ENCODE measurements at regions not wholly inside any gene's neighbourhood (a gene's known extent, or its start where the extent isn't known, plus 50 kb on each side); places are given as distances from the start of the nearest gene placed in this dataset.

DNA sequence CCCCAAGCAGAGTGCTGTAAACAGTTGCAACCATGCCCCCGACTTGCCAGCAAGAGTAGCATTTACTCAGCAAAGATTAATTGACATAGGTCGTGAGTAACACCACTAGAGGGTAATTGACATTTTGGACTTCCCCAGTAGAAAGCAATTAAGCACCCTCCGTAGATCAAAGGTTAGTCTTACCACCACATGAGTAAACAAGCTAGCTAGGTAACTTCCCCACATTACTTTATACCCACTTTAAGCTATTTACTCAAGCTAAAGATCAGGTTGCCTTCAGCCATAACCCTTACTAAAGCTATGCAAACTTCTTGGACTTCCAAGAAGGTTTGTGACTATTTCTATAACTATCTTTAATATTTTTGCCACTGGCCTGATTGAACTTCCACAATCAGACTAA lies 1072.7 kb downstream of the OTOL1 start:
- WGBS (ENCODE audit: insufficient coverage, low coverage, missing lambda C conversion rate) = 2% methylated on average over 3 of the region's 3 CpGs
- in situ Hi-C loops (cut with MboI) = no loop called here
- H3K9me3 ChIP-seq (replicated peaks; ENCODE audit: control insufficient read depth, insufficient read depth, low read depth, low read length) = no peaks in the 10 kb centered on the region; the same call in 1 of the 2 replicates

More for the DNA sequence above, 1072.7 kb downstream of the OTOL1 start:
- Histone ChIP-seq H3K79me2 (ENCODE audit: control insufficient read depth, insufficient read depth, low read length) (no peaks in the 10 kb centered on the region), H3K27ac (ENCODE audit: extremely low read depth, low read depth, low read length) (no peak overlapping the region), H3K4me1 (replicated peaks in 1 of 2; ENCODE audit: control insufficient read depth in 2 of 2, insufficient read depth in 2 of 2, low read length in 2 of 2) (no peaks in the 10 kb centered on the region), H4K20me1 (replicated peaks; ENCODE audit: control insufficient read depth, insufficient read depth, low read length) (no peaks in the 10 kb centered on the region), H3K4me3 (no peak overlapping the region), H2AFZ (ENCODE audit: low read depth, low read length) (no peak overlapping the region), H3K9ac (ENCODE audit: insufficient read depth in 1 of 2, low read depth in 2 of 2, low read length in 2 of 2) (no peak overlapping the region), H3K27me3 (ENCODE audit: control insufficient read depth in 2 of 2, insufficient read depth in 2 of 2, low read length in 2 of 2) (no peaks in the 10 kb centered on the region), H3K4me2 (ENCODE audit: insufficient read depth, low read length) (no peak overlapping the region), H3K36me3 (ENCODE audit: control insufficient read depth, insufficient read depth, low read length) (no peaks in the 10 kb centered on the region), H3K9me1 (ENCODE audit: control insufficient read depth, insufficient read depth, low read length) (no peaks in the 10 kb centered on the region)
- intact Hi-C loops (cut with micrococcal nuclease) = no loop called here
- FAIRE-seq (no peak), DNase-seq (ENCODE audit: extremely low read depth in 1 of 4, low spot score in 3 of 4) (no peak), ATAC-seq (no peak)
- ChIA-PET POLR2A (no interaction called here), CTCF (ENCODE audit: low intra/inter-chr PET ratio) (no interaction called here)
- TF ChIP-seq TRIM24 (IDR thresholded peaks at IDR 0.05) (no peak), GATA2 (CRISPR knock-in tag; IDR thresholded peaks at IDR 0.05) (no peak), GTF3C2 (IDR thresholded peaks at IDR 0.05; ENCODE audit: borderline replicate concordance, extremely low read depth, insufficient read length) (no peak), MYBL2 (IDR thresholded peaks at IDR 0.05; ENCODE audit: low read depth) (no peak), MYBL2 (CRISPR knock-in tag; IDR thresholded peaks at IDR 0.05; ENCODE audit: borderline replicate concordance) (no peak), EZH2 (IDR thresholded peaks at IDR 0.05; ENCODE audit: borderline replicate concordance, low read depth, low read length) (no peak), RBM17 (IDR thresholded peaks at IDR 0.05; ENCODE audit: borderline replicate concordance, low read depth, low read length) (no peak), SRSF3 (IDR thresholded peaks at IDR 0.05; ENCODE audit: insufficient read depth, low read length) (no peak), MEF2D (tag; conservative IDR thresholded peaks at IDR 0.05; ENCODE audit: low read depth) (no peak), HNRNPLL (IDR thresholded peaks at IDR 0.05; ENCODE audit: low read depth, low read length, poor library complexity, severe bottlenecking) (no peak), SNRNP70 (optimal IDR thresholded peaks at IDR 0.05; ENCODE audit: low read depth, low read length) (no peak), ZNF449 (CRISPR knock-in tag; IDR thresholded peaks at IDR 0.05) (no peak)
- TF ChIP-seq, protein P1, sequence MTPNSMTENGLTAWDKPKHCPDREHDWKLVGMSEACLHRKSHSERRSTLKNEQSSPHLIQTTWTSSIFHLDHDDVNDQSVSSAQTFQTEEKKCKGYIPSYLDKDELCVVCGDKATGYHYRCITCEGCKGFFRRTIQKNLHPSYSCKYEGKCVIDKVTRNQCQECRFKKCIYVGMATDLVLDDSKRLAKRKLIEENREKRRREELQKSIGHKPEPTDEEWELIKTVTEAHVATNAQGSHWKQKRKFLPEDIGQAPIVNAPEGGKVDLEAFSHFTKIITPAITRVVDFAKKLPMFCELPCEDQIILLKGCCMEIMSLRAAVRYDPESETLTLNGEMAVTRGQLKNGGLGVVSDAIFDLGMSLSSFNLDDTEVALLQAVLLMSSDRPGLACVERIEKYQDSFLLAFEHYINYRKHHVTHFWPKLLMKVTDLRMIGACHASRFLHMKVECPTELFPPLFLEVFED (CRISPR knock-in tag; conservative IDR thresholded peaks at IDR 0.05) = no peak
- BruUV-seq (replicated peaks) = no TSS peak
